ENCODE measurements at regions not wholly inside any gene's neighbourhood (a gene's known extent, or its start where the extent isn't known, plus 50 kb on each side); places are given as distances from the start of the nearest gene placed in this dataset.

DNA sequence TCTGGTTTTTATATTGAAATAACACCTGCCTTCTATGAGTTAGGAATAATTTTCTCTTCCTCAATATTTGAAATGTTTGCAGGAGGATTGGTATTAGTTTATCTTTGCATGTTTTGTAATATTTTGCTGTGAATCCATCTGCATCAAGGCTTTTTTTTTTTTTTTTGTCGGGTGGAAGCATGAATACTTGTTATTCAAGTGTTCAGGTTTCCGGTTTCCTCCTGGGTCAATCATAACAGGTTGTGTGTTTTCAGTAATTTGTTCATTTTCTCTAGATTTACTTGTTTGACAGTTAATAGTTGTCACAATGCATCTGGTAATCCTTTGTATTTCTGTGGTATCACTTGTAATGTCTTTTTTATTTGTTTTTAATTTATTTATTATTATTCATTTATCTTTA, 256.7 kb upstream of the RBMY1B start:
- H3K36me3 ChIP-seq, result no peaks in the 10 kb centered on the region
- no peak for DNase-seq
- intact Hi-C loops (cut with DNase I), result no loop called here
- H3K4me3 ChIP-seq, result no peak overlapping the region
- no peaks in the 10 kb centered on the region for H3K27me3 ChIP-seq (ENCODE audit: low read depth)
- no peaks in the 10 kb centered on the region for H3K9me3 ChIP-seq
- H3K4me1 ChIP-seq, result no peaks in the 10 kb centered on the region
- no peak overlapping the region for H3K27ac ChIP-seq
- ATAC-seq, result no peak
- TF ChIP-seq, protein P1, sequence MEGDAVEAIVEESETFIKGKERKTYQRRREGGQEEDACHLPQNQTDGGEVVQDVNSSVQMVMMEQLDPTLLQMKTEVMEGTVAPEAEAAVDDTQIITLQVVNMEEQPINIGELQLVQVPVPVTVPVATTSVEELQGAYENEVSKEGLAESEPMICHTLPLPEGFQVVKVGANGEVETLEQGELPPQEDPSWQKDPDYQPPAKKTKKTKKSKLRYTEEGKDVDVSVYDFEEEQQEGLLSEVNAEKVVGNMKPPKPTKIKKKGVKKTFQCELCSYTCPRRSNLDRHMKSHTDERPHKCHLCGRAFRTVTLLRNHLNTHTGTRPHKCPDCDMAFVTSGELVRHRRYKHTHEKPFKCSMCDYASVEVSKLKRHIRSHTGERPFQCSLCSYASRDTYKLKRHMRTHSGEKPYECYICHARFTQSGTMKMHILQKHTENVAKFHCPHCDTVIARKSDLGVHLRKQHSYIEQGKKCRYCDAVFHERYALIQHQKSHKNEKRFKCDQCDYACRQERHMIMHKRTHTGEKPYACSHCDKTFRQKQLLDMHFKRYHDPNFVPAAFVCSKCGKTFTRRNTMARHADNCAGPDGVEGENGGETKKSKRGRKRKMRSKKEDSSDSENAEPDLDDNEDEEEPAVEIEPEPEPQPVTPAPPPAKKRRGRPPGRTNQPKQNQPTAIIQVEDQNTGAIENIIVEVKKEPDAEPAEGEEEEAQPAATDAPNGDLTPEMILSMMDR (IDR thresholded peaks at IDR 0.05), result no peak

DNA sequence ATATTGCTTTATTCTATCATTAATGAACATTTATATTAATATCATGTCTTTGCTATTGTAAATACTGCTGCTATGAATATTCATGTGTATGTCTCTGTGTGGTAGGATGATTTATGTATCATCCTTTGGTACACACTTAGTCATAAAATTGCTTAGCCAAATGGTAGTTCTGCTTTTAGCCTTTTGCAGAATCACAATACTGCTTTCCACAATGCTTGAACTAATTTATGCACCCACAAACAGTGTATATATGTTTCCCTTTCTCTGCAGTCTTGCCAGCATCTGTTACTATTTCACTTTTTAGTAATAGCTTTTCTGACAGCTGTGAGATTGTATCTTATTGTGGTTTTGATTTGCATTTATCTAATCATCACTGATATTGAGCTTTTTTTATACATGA, 254.3 kb upstream of the RBMY1B start:
- TF ChIP-seq, protein P1 (IDR thresholded peaks at IDR 0.05), result no peak
- H3K36me3 ChIP-seq, result no peaks in the 10 kb centered on the region
- H3K27ac ChIP-seq, result no peak overlapping the region
- H3K9me3 ChIP-seq, result no peaks in the 10 kb centered on the region
- H3K4me3 ChIP-seq, result no peak overlapping the region
- H3K4me1 ChIP-seq, result no peaks in the 10 kb centered on the region
- DNase-seq, result no peak
- no peaks in the 10 kb centered on the region for H3K27me3 ChIP-seq (ENCODE audit: low read depth)
- intact Hi-C loops (cut with DNase I), result no loop called here
- no peak for ATAC-seq

DNA sequence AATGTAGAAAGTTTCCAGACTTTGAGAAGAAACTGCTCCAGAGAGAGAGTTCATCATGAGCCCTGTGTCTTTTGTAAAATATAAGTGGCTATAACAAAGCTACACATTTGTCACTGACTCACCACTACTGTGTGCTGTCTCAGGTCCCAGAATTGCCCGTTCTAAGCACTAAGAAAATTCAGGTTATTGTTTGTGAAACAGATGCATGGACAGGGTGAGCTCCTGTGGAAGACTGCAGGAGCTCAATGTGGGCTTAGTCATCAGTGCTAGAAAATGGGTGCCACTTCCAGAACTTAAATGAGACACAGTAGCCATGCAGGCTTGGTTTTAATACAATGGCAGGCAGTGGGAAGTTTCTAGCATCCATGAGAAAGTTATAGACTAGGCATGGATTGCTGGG, 251.4 kb upstream of the RBMY1B start:
- no peaks in the 10 kb centered on the region for H3K4me1 ChIP-seq
- no peak overlapping the region for H3K27ac ChIP-seq
- no peak for DNase-seq
- H3K4me3 ChIP-seq, result no peak overlapping the region
- intact Hi-C loops (cut with DNase I), result no loop called here
- TF ChIP-seq, protein P1 (IDR thresholded peaks at IDR 0.05), result no peak
- no peak for ATAC-seq
- H3K27me3 ChIP-seq (ENCODE audit: low read depth), result no peaks in the 10 kb centered on the region
- H3K9me3 ChIP-seq, result no peaks in the 10 kb centered on the region
- no peaks in the 10 kb centered on the region for H3K36me3 ChIP-seq

DNA sequence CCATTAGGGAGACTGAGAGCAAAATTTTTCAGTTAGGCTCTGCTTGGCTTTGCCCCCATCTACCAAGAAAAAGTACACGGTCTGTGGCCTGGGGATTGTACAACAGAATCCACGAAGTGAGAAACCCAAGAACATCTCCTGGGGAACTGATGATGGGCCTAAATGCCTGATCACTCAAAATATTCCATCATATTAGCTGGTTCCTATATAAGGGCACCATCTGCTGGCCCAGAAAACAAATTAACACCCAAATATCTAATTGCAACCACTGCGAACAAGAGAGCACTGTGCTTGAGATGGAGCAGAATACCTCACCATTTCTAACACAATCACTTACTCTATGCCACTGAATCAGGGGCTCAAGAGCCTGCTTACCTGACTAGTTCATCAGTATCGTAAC, 250.8 kb upstream of the RBMY1B start:
- intact Hi-C loops (cut with DNase I), result no loop called here
- H3K9me3 ChIP-seq, result no peaks in the 10 kb centered on the region
- TF ChIP-seq, protein P1 (IDR thresholded peaks at IDR 0.05), result no peak
- H3K27me3 ChIP-seq (ENCODE audit: low read depth), result no peaks in the 10 kb centered on the region
- H3K4me1 ChIP-seq, result no peaks in the 10 kb centered on the region
- no peaks in the 10 kb centered on the region for H3K36me3 ChIP-seq
- no peak overlapping the region for H3K27ac ChIP-seq
- ATAC-seq (no peak), DNase-seq (no peak)
- no peak overlapping the region for H3K4me3 ChIP-seq

DNA sequence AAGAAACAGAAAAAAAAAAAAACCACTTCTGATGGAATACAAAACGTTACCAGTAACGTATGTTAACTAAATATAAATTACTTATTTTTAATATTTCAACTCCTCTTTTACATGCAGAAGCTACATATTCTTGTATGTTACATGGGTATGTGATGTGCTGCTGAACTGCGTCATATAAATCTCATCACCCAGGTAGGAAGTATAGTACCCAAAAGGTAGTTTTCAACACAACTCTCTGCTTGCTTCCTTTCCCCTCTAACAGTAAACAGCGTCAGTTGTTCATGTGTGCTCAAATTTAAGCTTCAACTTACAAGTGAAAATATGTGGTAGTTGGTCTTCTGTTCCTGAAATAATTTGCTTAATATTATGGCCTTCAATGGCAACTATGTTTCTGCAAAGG, 250.0 kb upstream of the RBMY1B start:
- TF ChIP-seq, protein P1 (IDR thresholded peaks at IDR 0.05), result no peak
- Histone ChIP-seq H3K4me3 (no peak overlapping the region), H3K9me3 (no peaks in the 10 kb centered on the region), H3K27ac (no peak overlapping the region), H3K27me3 (ENCODE audit: low read depth) (no peaks in the 10 kb centered on the region), H3K4me1 (no peaks in the 10 kb centered on the region), H3K36me3 (no peaks in the 10 kb centered on the region)
- intact Hi-C loops (cut with DNase I), result no loop called here
- DNase-seq, result no peak
- no peak for ATAC-seq

DNA sequence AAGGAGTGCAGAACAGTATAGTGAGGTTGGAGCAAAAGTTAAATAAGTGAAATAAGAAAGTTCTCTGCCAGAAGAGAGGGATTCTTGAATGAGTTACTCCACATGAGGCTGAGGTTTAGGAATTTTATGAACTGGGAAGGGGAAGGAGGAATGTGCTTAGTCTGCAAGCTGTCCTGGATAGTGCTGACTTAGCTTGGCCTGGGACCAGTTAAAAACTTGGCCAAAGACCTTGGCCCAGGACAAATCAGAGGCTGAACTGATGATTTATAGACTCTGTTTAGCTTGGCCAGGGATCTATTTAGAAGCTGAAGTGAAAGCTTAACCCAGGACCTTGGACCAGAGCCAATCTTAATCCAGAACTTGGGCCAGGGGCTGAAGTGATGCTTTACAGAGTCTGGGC, 244.4 kb upstream of the RBMY1B start:
- H3K27ac ChIP-seq, result no peak overlapping the region
- no peaks in the 10 kb centered on the region for H3K36me3 ChIP-seq
- peak in 1 of 2 donors; percentile 30 for ATAC-seq
- no peaks in the 10 kb centered on the region for H3K27me3 ChIP-seq (ENCODE audit: low read depth)
- intact Hi-C loops (cut with DNase I), result no loop called here
- TF ChIP-seq, protein P1 (IDR thresholded peaks at IDR 0.05), result no peak
- H3K9me3 ChIP-seq, result no peaks in the 10 kb centered on the region
- H3K4me3 ChIP-seq, result no peak overlapping the region
- H3K4me1 ChIP-seq, result no peaks in the 10 kb centered on the region
- DNase-seq, result no peak

Measured in lower lobe of right lung (tissue), 2 donors.